HG02973 (cell line): ENCODE measurements at regions not wholly inside any gene's neighbourhood (a gene's known extent, or its start where the extent isn't known, plus 50 kb on each side); places are given as distances from the start of the nearest gene placed in this dataset.

Experiments used
- ATAC-seq: cut with Tn5 transposase; IDR thresholded peaks from one replicate; pipeline ENCODE4 v1.9.1; 2021; ENCODE audit warnings: moderate library complexity; ENCODE audit not compliant: unreplicated experiment

GRCh38 chr21:27261676-27262075, 294.8 kb upstream of the ADAMTS5 start:
- ATAC-seq = no peak

GRCh38 chr21:27260728-27261127, 293.8 kb upstream of the ADAMTS5 start:
- no peak for ATAC-seq

- no peak for ATAC-seq
Measured at GRCh38 chr21:27258742-27259448, 292.0 kb upstream of the ADAMTS5 start.

DNA sequence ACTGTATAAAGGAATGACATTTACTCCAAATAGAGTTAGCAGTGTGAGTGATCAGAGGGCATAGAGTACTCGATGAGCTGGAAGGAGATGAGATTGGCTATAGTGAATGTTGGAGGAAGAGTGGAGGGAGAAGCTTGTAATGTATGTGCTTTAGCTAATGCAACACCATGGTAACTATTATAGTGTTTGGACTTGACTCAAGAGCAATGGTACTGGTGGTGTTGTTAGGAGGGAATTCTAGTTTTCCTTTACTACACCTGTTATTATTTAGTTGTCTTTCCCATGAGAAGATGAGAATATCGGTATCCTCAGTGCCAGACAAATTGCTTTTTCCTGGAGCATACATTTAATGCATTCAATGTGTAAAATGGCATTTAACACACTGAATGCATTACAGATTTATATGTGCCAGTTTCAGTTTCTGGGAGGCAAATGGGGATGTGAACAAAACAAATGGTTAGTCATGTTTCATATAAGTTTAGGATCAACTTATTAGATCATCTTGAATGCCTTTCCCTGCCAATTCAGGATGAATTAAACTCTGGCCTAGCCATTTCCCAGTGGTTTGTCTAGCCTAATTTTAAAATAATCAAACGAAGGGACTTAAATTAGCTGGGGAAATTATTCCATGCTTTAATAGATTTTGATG, 291.1 kb upstream of the ADAMTS5 start:
- no peak for ATAC-seq

DNA sequence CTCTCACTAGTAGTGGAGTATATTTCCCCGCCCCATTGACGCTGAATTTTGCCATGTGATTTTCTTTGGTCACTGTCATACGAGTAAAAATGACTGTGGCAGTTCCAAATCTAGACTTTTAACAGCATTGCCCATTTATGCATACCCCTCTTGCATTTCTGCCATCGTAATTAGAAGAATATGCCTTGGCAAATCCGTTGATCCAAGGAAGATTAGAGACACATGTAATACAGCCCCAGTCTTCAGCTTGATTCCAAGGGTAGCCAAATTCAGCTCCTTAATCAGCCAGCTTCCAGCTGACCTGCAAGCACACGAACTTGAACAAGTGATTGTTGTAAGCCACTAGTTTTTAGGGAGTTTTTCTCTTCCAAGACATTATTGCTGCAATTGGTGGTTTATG, 290.3 kb upstream of the ADAMTS5 start:
- ATAC-seq = no peak

DNA sequence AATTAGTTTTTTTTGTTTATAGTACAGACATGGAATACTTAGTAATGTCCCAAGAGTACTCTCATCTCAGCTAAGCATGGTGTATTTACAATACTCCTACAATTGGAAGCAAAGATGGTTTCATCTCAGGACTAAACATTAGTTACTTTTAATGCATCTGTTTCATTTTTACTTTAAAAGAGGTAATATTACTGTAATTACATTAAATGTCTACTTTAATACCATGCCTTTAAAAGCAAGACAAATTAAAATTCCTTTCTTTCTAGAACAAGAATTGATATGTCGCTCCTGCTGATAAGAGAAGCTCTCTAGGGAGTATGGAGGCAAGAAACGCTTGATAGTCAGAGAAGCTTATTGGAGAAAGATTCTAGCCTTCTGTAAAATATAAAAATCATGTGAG, 284.9 kb upstream of the ADAMTS5 start:
- ATAC-seq = no peak

- no peak for ATAC-seq
Measured at GRCh38 chr21:27250366-27250765, 283.5 kb upstream of the ADAMTS5 start.

GRCh38 chr21:27248814-27249213, 281.9 kb upstream of the ADAMTS5 start:
- no peak for ATAC-seq

DNA sequence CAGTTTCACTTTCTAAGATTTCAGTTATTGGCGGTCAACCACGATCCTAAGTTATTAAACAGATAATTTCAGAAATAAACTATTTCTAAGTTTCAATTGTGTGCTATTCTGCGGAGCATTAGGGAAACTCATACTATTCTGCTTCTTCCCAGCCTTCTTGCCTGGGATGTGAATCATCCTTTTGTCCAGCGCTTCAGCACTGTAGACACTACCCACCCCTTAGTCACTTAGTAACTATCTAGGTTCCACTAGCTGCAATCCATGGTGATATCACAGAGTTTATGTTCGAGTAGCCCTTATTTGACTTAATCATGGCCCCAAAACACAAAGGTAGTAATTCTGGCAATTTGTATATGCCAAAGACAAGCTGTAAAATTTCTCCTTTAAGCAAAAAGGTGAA, 279.9 kb upstream of the ADAMTS5 start:
- ATAC-seq = no peak

- no peak for ATAC-seq
Measured at GRCh38 chr21:27244776-27245175, 277.9 kb upstream of the ADAMTS5 start.

- ATAC-seq = no peak
Measured at GRCh38 chr21:27244352-27244751, 277.5 kb upstream of the ADAMTS5 start.

DNA sequence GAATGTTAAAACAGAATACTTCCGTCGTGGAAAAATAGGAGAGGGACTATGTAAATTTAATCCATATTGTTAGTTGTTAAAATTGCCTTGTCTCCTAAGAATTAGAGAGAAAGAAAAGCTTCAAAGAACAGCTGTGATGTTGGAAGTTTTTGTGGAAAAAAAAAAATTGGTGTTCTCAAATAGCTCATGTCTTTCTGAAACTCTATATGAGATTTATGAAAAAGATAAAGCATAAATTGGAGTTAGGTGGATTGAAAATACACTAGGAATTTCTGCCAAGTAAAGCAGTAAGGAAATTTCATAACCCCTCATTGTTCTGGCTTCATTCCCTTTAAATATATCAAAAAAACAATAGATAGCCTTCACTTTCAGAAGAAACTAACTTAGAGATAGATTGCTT, 274.0 kb upstream of the ADAMTS5 start:
- no peak for ATAC-seq

- no peak for ATAC-seq
Measured at GRCh38 chr21:27233514-27234115, 266.7 kb upstream of the ADAMTS5 start.

GRCh38 chr21:27225940-27226339, 259.1 kb upstream of the ADAMTS5 start:
- ATAC-seq = no peak

GRCh38 chr21:27225151-27225550, 258.3 kb upstream of the ADAMTS5 start:
- ATAC-seq = no peak

GRCh38 chr21:27224169-27224568, 257.3 kb upstream of the ADAMTS5 start:
- no peak for ATAC-seq

DNA sequence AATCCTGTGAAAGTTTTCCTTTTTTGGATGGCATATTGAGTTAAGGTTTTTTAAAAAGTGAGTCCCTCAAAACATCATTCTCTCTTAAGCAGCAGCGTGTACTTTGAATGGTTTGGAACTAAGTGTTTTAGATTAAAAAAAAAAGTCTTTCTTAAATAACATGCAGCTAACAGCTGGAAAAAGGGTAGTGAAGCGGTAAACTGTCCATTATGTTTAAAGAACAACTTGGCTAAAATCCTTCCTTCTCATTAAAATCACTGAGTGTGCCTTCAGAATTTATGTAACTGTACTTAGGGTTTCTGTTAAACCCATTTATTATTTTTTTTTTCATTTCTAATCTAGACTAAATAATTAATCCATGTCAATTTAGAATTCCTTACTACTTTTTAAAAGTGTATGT, 254.2 kb upstream of the ADAMTS5 start:
- ATAC-seq = no peak

- ATAC-seq = no peak
Measured at GRCh38 chr21:27220416-27220815, 253.5 kb upstream of the ADAMTS5 start.

- no peak for ATAC-seq
Measured at GRCh38 chr21:27219068-27219467, 252.2 kb upstream of the ADAMTS5 start.

- ATAC-seq = no peak
Measured at GRCh38 chr21:27213303-27213702, 246.4 kb upstream of the ADAMTS5 start.

DNA sequence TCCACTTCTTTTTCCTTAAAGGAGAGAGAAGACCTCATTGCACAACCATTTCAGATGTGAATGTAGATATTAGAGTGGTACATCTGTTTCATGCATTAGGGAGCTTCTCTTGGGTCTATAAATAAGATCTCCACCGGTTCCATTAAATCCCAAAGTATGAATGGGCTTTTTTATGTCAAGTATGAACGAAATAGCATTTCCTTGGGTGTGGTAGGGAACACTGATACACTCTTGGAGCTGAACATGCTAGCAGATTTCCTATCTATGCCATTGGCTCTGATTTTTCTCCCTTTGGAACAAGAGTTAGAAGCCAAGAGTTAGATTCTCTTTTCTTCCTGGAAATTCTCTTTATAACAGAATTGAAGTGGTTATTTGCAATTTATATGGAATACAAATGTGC, 245.6 kb upstream of the ADAMTS5 start:
- no peak for ATAC-seq

DNA sequence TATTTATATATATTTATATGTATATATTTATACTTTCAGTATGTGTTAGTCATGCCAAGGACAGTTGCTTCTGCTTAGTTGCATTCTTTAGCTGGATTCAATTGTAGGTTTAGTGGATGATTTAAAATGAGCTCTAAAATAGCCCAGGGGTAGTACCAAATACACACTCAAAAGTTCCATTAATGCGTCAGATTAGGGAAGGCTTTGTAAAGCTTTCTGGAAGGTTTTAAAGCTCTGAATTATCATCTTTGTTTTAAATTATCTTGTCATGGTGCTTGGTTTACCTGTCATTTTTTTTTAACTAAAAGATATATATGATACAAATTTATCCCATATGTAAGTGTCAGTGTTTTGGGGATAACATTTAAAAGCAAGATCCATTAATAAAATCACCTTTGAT, 242.7 kb upstream of the ADAMTS5 start:
- no peak for ATAC-seq
